Endodermal cell (in vitro differentiated cells): ENCODE measurements at regions not wholly inside any gene's neighbourhood (a gene's known extent, or its start where the extent isn't known, plus 50 kb on each side); places are given as distances from the start of the nearest gene placed in this dataset.

ENCODE experiments used
- DNase-seq: peaks from one replicate; pipeline ENCODE4 v3.0.0-alpha.2; 2017
- H3K27ac ChIP-seq: 2 replicates; pipeline ENCODE4 v1.5.1; 2013; ENCODE audit warnings: mild to moderate bottlenecking, low read depth, low read length, moderate library complexity
- H3K27me3 ChIP-seq: 2 replicates; pipeline ENCODE4 v1.6.1; 2013; ENCODE audit warnings: mild to moderate bottlenecking, low read length, moderate library complexity; ENCODE audit not compliant: insufficient read depth, control insufficient read depth, poor library complexity, severe bottlenecking
- H3K36me3 ChIP-seq: 2 replicates; pipeline ENCODE4 v1.7.0; 2013; ENCODE audit warnings: mild to moderate bottlenecking, low read length, moderate library complexity; ENCODE audit not compliant: control insufficient read depth, insufficient read depth
- H3K4me1 ChIP-seq: one replicate; pipeline ENCODE4 v1.7.0; 2013; ENCODE audit warnings: low read length; ENCODE audit not compliant: control insufficient read depth, insufficient read depth
- H3K4me3 ChIP-seq: 2 replicates; pipeline ENCODE4 v1.5.1; 2013; ENCODE audit warnings: mild to moderate bottlenecking, low read length, moderate library complexity
- H3K9ac ChIP-seq: 2 replicates; pipeline ENCODE4 v1.6.1; 2013; ENCODE audit warnings: mild to moderate bottlenecking, low read length, moderate library complexity; ENCODE audit not compliant: poor library complexity, severe bottlenecking; ENCODE audit errors: extremely low read depth
- H3K9me3 ChIP-seq: 2 replicates; pipeline ENCODE4 v1.6.1; 2013; ENCODE audit warnings: mild to moderate bottlenecking, low read length, moderate library complexity; ENCODE audit not compliant: control insufficient read depth
- H3K27ac Mint-ChIP-seq: 2 replicates; pipeline ENCODE4 v1.8.0; 2020; ENCODE audit warnings: mixed read lengths
- H3K27me3 Mint-ChIP-seq: 2 replicates; pipeline ENCODE4 v1.8.0; 2021; ENCODE audit warnings: mild to moderate bottlenecking, mixed read lengths; ENCODE audit not compliant: insufficient read depth
- H3K36me3 Mint-ChIP-seq: 2 replicates; pipeline ENCODE4 v1.8.0; 2020; ENCODE audit warnings: low read depth, mixed read lengths
- H3K4me1 Mint-ChIP-seq: 2 replicates; pipeline ENCODE4 v1.8.0; 2020; ENCODE audit warnings: mixed read lengths
- H3K4me3 Mint-ChIP-seq: 2 replicates; pipeline ENCODE4 v1.8.0; 2020; ENCODE audit warnings: mild to moderate bottlenecking, moderate library complexity, mixed read lengths
- H3K9me3 Mint-ChIP-seq: 2 replicates; pipeline ENCODE4 v1.8.0; 2020; ENCODE audit warnings: mild to moderate bottlenecking, mixed read lengths
- WGBS, 2 experiments: methylation state at CpG; one replicate each; pipeline versions ENCODE4 v1.1.5 to v1.1.7; 2013; ENCODE audit warnings: missing lambda C conversion rate in 2 of 2, mixed read lengths in 1 of 2; ENCODE audit not compliant: insufficient coverage in 1 of 2, insufficient read length in 1 of 2; 5-methylcytosine and 5-hydroxymethylcytosine counted together
- TF ChIP-seq, protein P1 (sequence below): fragments of 200-600 bp; sonication (generic); conservative IDR thresholded peaks from 2 replicates; pipeline ENCODE4 v1.5.0; 2021; ENCODE audit warnings: antibody characterized with exemption, mild to moderate bottlenecking

DNA sequence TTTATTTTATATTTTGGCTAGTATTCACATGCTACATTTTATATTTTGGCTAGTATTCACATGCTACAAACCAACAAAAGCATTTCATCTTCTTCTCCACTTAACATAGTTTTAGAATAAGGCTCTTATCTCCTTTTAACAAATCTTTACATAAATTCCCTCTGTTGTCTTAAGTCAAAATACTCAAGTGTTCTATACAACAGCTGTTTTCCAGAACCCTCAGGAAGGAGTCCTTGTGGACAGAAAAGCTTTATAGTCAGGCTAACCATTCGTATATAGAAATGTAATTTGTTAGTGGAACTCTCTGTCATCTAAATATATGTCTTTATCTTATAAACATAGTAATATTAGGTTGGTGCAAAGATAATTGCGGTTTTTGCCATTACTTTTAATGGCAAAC, 191.0 kb upstream of the FLRT2 start:
- no peak overlapping the region for H3K27ac ChIP-seq
- no peak overlapping the region for H3K9ac ChIP-seq
- no peak overlapping the region for H3K4me3 ChIP-seq
- Mint-ChIP-seq H3K4me3 (no peak overlapping the region), H3K27me3 (no peaks in the 10 kb centered on the region), H3K36me3 (no peaks in the 10 kb centered on the region), H3K27ac (no peak overlapping the region), H3K4me1 (no peaks in the 10 kb centered on the region), H3K9me3 (no peaks in the 10 kb centered on the region)
- TF ChIP-seq, protein P1, sequence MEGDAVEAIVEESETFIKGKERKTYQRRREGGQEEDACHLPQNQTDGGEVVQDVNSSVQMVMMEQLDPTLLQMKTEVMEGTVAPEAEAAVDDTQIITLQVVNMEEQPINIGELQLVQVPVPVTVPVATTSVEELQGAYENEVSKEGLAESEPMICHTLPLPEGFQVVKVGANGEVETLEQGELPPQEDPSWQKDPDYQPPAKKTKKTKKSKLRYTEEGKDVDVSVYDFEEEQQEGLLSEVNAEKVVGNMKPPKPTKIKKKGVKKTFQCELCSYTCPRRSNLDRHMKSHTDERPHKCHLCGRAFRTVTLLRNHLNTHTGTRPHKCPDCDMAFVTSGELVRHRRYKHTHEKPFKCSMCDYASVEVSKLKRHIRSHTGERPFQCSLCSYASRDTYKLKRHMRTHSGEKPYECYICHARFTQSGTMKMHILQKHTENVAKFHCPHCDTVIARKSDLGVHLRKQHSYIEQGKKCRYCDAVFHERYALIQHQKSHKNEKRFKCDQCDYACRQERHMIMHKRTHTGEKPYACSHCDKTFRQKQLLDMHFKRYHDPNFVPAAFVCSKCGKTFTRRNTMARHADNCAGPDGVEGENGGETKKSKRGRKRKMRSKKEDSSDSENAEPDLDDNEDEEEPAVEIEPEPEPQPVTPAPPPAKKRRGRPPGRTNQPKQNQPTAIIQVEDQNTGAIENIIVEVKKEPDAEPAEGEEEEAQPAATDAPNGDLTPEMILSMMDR = no peak
- no peaks in the 10 kb centered on the region for H3K9me3 ChIP-seq
- no peaks in the 10 kb centered on the region for H3K36me3 ChIP-seq
- DNase-seq = no peak
- H3K4me1 ChIP-seq = no peaks in the 10 kb centered on the region
- no peaks in the 10 kb centered on the region for H3K27me3 ChIP-seq
- WGBS, 2 experiments = 86% methylated on average over 1 of the region's 2 CpGs; no CpG with 5 or more reads in 1 of the 2 experiments

DNA sequence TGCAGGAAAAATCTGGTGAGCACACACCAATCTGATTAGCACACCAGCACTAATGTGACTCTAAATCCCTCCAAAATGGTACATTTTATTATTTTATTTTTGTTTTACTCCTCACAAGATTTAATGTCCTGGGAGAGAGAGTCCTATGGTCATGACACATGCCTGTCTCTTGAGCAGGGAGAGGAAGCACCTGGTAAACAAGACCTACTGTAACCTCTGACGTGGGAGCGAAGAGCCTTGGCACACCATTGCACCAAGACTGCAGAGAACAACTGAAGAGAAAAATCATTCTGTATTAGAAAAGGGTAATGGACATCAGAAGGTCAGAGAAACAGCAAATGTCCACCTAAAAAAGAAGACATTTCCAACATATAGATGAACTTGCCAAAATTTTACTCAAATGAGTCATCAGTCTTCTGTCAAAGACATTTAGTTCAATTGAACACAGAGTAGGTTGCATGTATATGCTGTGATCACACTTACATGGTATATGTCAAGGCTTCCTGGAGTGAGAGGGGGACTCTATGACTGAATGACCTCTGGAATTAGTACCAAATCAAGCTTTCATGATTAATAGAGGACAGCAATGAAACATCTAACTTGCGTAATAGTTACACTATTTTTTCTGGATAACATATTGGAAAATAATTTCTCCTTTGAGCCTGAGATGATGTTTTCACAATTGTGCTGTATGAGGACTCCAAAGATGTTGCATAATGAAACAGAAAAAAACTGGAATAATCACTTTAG, 186.9 kb upstream of the FLRT2 start:
- H3K36me3 ChIP-seq = no peaks in the 10 kb centered on the region
- H3K36me3 Mint-ChIP-seq = no peaks in the 10 kb centered on the region
- H3K27me3 ChIP-seq = no peaks in the 10 kb centered on the region
- WGBS, 2 experiments = 99% methylated on average over 3 of the region's 3 CpGs; no CpG with 5 or more reads in 1 of the 2 experiments
- no peaks in the 10 kb centered on the region for H3K27me3 Mint-ChIP-seq
- no peak overlapping the region for H3K27ac Mint-ChIP-seq
- no peak overlapping the region for H3K9ac ChIP-seq
- no peak overlapping the region for H3K4me3 ChIP-seq
- no peak overlapping the region for H3K4me3 Mint-ChIP-seq
- H3K4me1 Mint-ChIP-seq = no peaks in the 10 kb centered on the region
- no peak overlapping the region for H3K27ac ChIP-seq
- peaks cover 2% of the 10 kb centered on the region for H3K9me3 Mint-ChIP-seq
- H3K4me1 ChIP-seq = no peaks in the 10 kb centered on the region
- no peaks in the 10 kb centered on the region for H3K9me3 ChIP-seq
- no peak for DNase-seq
- TF ChIP-seq, protein P1 = no peak

- H3K4me3 Mint-ChIP-seq = no peak overlapping the region
- no peaks in the 10 kb centered on the region for H3K9me3 ChIP-seq
- H3K9ac ChIP-seq = no peak overlapping the region
- TF ChIP-seq, protein P1 = no peak
- WGBS, 2 experiments = 80 to 91% methylated on average over 3 to 5 of the region's 5 CpGs
- no peaks in the 10 kb centered on the region for H3K4me1 Mint-ChIP-seq
- H3K4me1 ChIP-seq = no peaks in the 10 kb centered on the region
- H3K27ac Mint-ChIP-seq = no peak overlapping the region
- no peak overlapping the region for H3K4me3 ChIP-seq
- H3K36me3 ChIP-seq = no peaks in the 10 kb centered on the region
- no peaks in the 10 kb centered on the region for H3K36me3 Mint-ChIP-seq
- DNase-seq = no peak
- H3K27ac ChIP-seq = no peak overlapping the region
- H3K9me3 Mint-ChIP-seq = peaks cover 2% of the 10 kb centered on the region
- no peaks in the 10 kb centered on the region for H3K27me3 ChIP-seq
- H3K27me3 Mint-ChIP-seq = no peaks in the 10 kb centered on the region
Observed at GRCh38 chr14:85344171-85344570, 185.8 kb upstream of the FLRT2 start.
